IMR-90 (cell line): ENCODE measurements at regions not wholly inside any gene's neighbourhood (a gene's known extent, or its start where the extent isn't known, plus 50 kb on each side); places are given as distances from the start of the nearest gene placed in this dataset.

Experiments
- ATAC-seq: fragments of 200-7000 bp; cut with Tn5 transposase; 2 replicates; pipeline ENCODE4 v1.9.1; 2020; ENCODE audit warnings: low read depth, mild to moderate bottlenecking, moderate library complexity
- BruUV-seq: library from RNA; stranded (reverse); fragments of 400-500 nt; replicated peaks from 2 replicates; lab custom pipeline; 2021; lab: Mats Ljungman, UMichigan
- CTCF ChIA-PET: fragments of 300-600 bp; formaldehyde crosslinking; extraction: SDS; loops from one replicate; lab custom pipeline; 2021; ENCODE audit warnings: antibody characterized with exemption; lab: Yijun Ruan, JAX
- POLR2A ChIA-PET: fragments of 300-600 bp; sonication (Branson Sonifier 250); formaldehyde crosslinking; loops from one replicate; lab custom pipeline; 2022; ENCODE audit warnings: antibody characterized with exemption; ENCODE audit not compliant: unreplicated experiment; lab: Charles Lee
- DNase-seq: peaks from one replicate; pipeline ENCODE4 v3.0.0; 2013
- H2AFZ ChIP-seq: replicated peaks from 2 replicates; pipeline ENCODE3; 2013; ENCODE audit warnings: low read length, mild to moderate bottlenecking; ENCODE audit not compliant: poor library complexity
- H2AK5ac ChIP-seq: 2 replicates; pipeline ENCODE4 v1.6.1; 2013; ENCODE audit warnings: low read depth, low read length, inconsistent platforms
- H2AK9ac ChIP-seq: replicated peaks from 2 replicates; pipeline ENCODE3; 2013; ENCODE audit warnings: mild to moderate bottlenecking, low read depth, low read length, moderate library complexity; ENCODE audit not compliant: poor library complexity
- H2BK120ac ChIP-seq: 2 replicates; pipeline ENCODE4 v1.6.1; 2013; ENCODE audit warnings: low read depth, low read length, inconsistent platforms
- H2BK15ac ChIP-seq: 3 replicates; pipeline ENCODE4 v1.6.1; 2013; ENCODE audit warnings: low read depth, low read length, inconsistent platforms
- H2BK20ac ChIP-seq: 2 replicates; pipeline ENCODE4 v1.6.1; 2013; ENCODE audit warnings: low read depth, mild to moderate bottlenecking, inconsistent platforms, low read length, moderate library complexity
- H2BK5ac ChIP-seq: 2 replicates; pipeline ENCODE4 v1.6.1; 2013; ENCODE audit warnings: mild to moderate bottlenecking, low read depth, low read length, inconsistent platforms; ENCODE audit not compliant: poor library complexity, severe bottlenecking
- H3K14ac ChIP-seq: replicated peaks from 2 replicates; pipeline ENCODE4 v1.6.1; 2013; ENCODE audit warnings: low read depth, low read length, inconsistent platforms
- H3K18ac ChIP-seq: 2 replicates; pipeline ENCODE4 v1.6.1; 2013; ENCODE audit warnings: low read depth, low read length, control low read depth
- H3K23ac ChIP-seq: 2 replicates; pipeline ENCODE4 v1.6.1; 2013; ENCODE audit warnings: low read depth, low read length, inconsistent platforms
- H3K27ac ChIP-seq: 2 replicates; pipeline ENCODE4 v1.5.1; 2013; ENCODE audit warnings: mild to moderate bottlenecking, control low read depth, low read length; ENCODE audit not compliant: insufficient read depth
- H3K27me3 ChIP-seq: 2 replicates; pipeline ENCODE4 v1.6.1; 2013; ENCODE audit warnings: low read length; ENCODE audit not compliant: control insufficient read depth, insufficient read depth
- H3K36me3 ChIP-seq: 2 replicates; pipeline ENCODE4 v1.6.1; 2013; ENCODE audit warnings: low read length, mixed read lengths; ENCODE audit not compliant: control insufficient read depth, insufficient read depth
- H3K4ac ChIP-seq: 2 replicates; pipeline ENCODE4 v1.6.1; 2013; ENCODE audit warnings: low read depth, low read length, inconsistent platforms
- H3K4me1 ChIP-seq: 2 replicates; pipeline ENCODE4 v1.6.1; 2013; ENCODE audit warnings: low read length, mixed read lengths; ENCODE audit not compliant: control insufficient read depth, insufficient read depth
- H3K4me2 ChIP-seq: 2 replicates; pipeline ENCODE4 v1.6.1; 2013; ENCODE audit warnings: low read depth, mild to moderate bottlenecking, control low read depth, low read length, moderate library complexity
- H3K4me3 ChIP-seq: 2 replicates; pipeline ENCODE4 v1.5.1; 2013; ENCODE audit warnings: low read depth, mild to moderate bottlenecking, control low read depth, low read length, moderate library complexity; ENCODE audit not compliant: insufficient read depth
- H3K56ac ChIP-seq: 2 replicates; pipeline ENCODE4 v1.6.1; 2013; ENCODE audit warnings: low read length, inconsistent platforms; ENCODE audit not compliant: insufficient read depth; ENCODE audit errors: extremely low read depth
- H3K79me1 ChIP-seq, 2 experiments: 2 replicates each; pipeline ENCODE4 v1.6.1; 2013; ENCODE audit warnings: low read length in 2 of 2, inconsistent platforms in 1 of 2, low read depth in 1 of 2
- H3K9ac ChIP-seq: 2 replicates; pipeline ENCODE4 v1.6.1; 2013; ENCODE audit warnings: low read depth, low read length, control low read depth
- H3K9me1 ChIP-seq: 2 replicates; pipeline ENCODE4 v1.6.1; 2013; ENCODE audit warnings: low read length, inconsistent platforms; ENCODE audit not compliant: insufficient read depth
- H3K9me3 ChIP-seq: 2 replicates; pipeline ENCODE4 v1.6.1; 2013; ENCODE audit warnings: low read length; ENCODE audit not compliant: control insufficient read depth, insufficient read depth
- H4K20me1 ChIP-seq: 2 replicates; pipeline ENCODE4 v1.6.1; 2013; ENCODE audit warnings: low read length, inconsistent platforms; ENCODE audit not compliant: insufficient read depth
- H4K5ac ChIP-seq: 2 replicates; pipeline ENCODE4 v1.6.1; 2013; ENCODE audit warnings: mild to moderate bottlenecking, low read depth, low read length, control low read depth
- H4K8ac ChIP-seq, 2 experiments: 2 replicates each; pipeline ENCODE4 v1.6.1; 2013; ENCODE audit warnings: low read depth in 2 of 2, low read length in 2 of 2, control low read depth in 1 of 2, inconsistent platforms in 1 of 2
- H4K91ac ChIP-seq: 2 replicates; pipeline ENCODE4 v1.6.1; 2013; ENCODE audit warnings: low read depth, low read length, inconsistent platforms; ENCODE audit not compliant: insufficient read depth
- BHLHE40 ChIP-seq: fragments of 150-350 bp; IDR thresholded peaks from 2 replicates; pipeline ENCODE4 v1.6.1; 2016; ENCODE audit warnings: mild to moderate bottlenecking, low read depth, low read length
- CEBPB ChIP-seq: IDR thresholded peaks from 2 replicates; pipeline ENCODE4 v1.6.1; 2012; ENCODE audit warnings: low read depth, low read length, improper control_type of control experiment
- FOS ChIP-seq: fragments of 150-350 bp; IDR thresholded peaks from 2 replicates; pipeline ENCODE4 v1.6.1; 2016; ENCODE audit warnings: low read depth, low read length
- MAZ ChIP-seq: IDR thresholded peaks from 2 replicates; pipeline ENCODE4 v1.6.1; 2012; ENCODE audit warnings: low read depth, mild to moderate bottlenecking, low read length, improper control_type of control experiment, moderate library complexity, borderline replicate concordance
- RAD21 ChIP-seq: IDR thresholded peaks from 2 replicates; pipeline ENCODE4 v1.6.1; 2012; ENCODE audit warnings: low read length, improper control_type of control experiment
- RFX5 ChIP-seq: IDR thresholded peaks from 2 replicates; pipeline ENCODE4 v1.8.0; 2012; ENCODE audit warnings: low read depth, mild to moderate bottlenecking, low read length, moderate library complexity
- SMC3 ChIP-seq: fragments of 150-350 bp; IDR thresholded peaks from 2 replicates; pipeline ENCODE4 v1.6.1; 2016; ENCODE audit warnings: low read depth, mild to moderate bottlenecking, antibody characterized with exemption, low read length, moderate library complexity
- WGBS, 2 experiments: methylation state at CpG; one replicate each; pipeline versions ENCODE4 v1.1.5 to v1.1.7; 2013; ENCODE audit warnings: missing lambda C conversion rate in 2 of 2; ENCODE audit not compliant: insufficient read length in 1 of 2; ENCODE audit errors: extremely low coverage in 2 of 2; 5-methylcytosine and 5-hydroxymethylcytosine counted together
- dilution Hi-C: fragments of 300-500 bp; cut with HindIII; formaldehyde crosslinking; loops from one replicate; pipeline ENCODE4 v1.14.3; 2018; ENCODE audit warnings: low sequenced_read_pairs; ENCODE audit not compliant: unreplicated experiment
- in situ Hi-C: fragments of 300-500 bp; cut with MboI; formaldehyde crosslinking; loops from 3 replicates; pipeline ENCODE4 v1.14.3; 2019; ENCODE audit warnings: low sequenced_read_pairs, inconsistent platforms, mixed read lengths
- intact Hi-C: fragments of 100-400 bp; cut with micrococcal nuclease; formaldehyde crosslinking; loops from 2 replicates; pipeline ENCODE4 v1.10.0; 2022

- no peak overlapping the region for H3K27ac ChIP-seq
- ATAC-seq = no peak
- peaks cover 42 to 69% of the 10 kb centered on the region in 2 experiments for H3K79me1 ChIP-seq
- H2BK5ac ChIP-seq = no peak overlapping the region
- BruUV-seq = no TSS peak
- H3K4me3 ChIP-seq = no peak overlapping the region
- intact Hi-C loops = no loop called here
- in situ Hi-C loops = no loop called here
- no peak for DNase-seq
- H2AFZ ChIP-seq = peak overlapping the region; percentile 49
- peaks cover 9% of the 10 kb centered on the region for H3K4me1 ChIP-seq
- ChIA-PET POLR2A (no interaction called here), CTCF (no interaction called here)
- no peak overlapping the region for H2BK20ac ChIP-seq
- no peak overlapping the region for H2AK9ac ChIP-seq
- WGBS, 2 experiments = 90% methylated on average over 2 of the region's 10 CpGs; no CpG with 5 or more reads in 1 of the 2 experiments
- peak overlapping the region; percentile 54; the same call in 1 of the 2 replicates for H3K14ac ChIP-seq
- no peak overlapping the region for H3K9ac ChIP-seq
- no peak overlapping the region for H4K91ac ChIP-seq
- 0 out of 2 replicates have a peak overlapping the region, but pooled peaks have one; percentile 16 for H3K4ac ChIP-seq
- H2BK120ac ChIP-seq = no peak overlapping the region
- H3K27me3 ChIP-seq = no peaks in the 10 kb centered on the region
- H3K4me2 ChIP-seq = no peak overlapping the region
- H3K18ac ChIP-seq = no peak overlapping the region
- no peak overlapping the region for H3K56ac ChIP-seq
- TF ChIP-seq SMC3 = no peak
- TF ChIP-seq CEBPB = no peak
- no peak for TF ChIP-seq RFX5
- no peak for TF ChIP-seq RAD21
- TF ChIP-seq FOS = no peak
- no peak for TF ChIP-seq MAZ
- no peak for TF ChIP-seq BHLHE40
- peak overlapping the region; percentile 37; the same call in 1 of the 2 replicates for H3K23ac ChIP-seq
- peaks cover 10% of the 10 kb centered on the region; the same call in 1 of the 2 replicates for H4K20me1 ChIP-seq
- no peaks in the 10 kb centered on the region for H3K9me3 ChIP-seq
- dilution Hi-C loops = no loop called here
- peaks cover 20% of the 10 kb centered on the region for H3K9me1 ChIP-seq
- H4K5ac ChIP-seq = no peak overlapping the region; the same call in 1 of the 2 replicates
- no peaks in the 10 kb centered on the region; the same call in 1 of the 2 replicates for H3K36me3 ChIP-seq
- H2BK15ac ChIP-seq = peak overlapping the region; percentile 7; the same call in 1 of the 3 replicates
- peak overlapping the region; percentile 29; the same call in 1 of the 2 replicates for H2AK5ac ChIP-seq
- peak overlapping the region in 1 of 2 experiments; percentile 12; a peak in 1 of 4 replicates for H4K8ac ChIP-seq
Measured at GRCh38 chr6:144343701-144344428, 58.7 kb downstream of the UTRN start.
